ENCODE measurements at regions not wholly inside any gene's neighbourhood (a gene's known extent, or its start where the extent isn't known, plus 50 kb on each side); places are given as distances from the start of the nearest gene placed in this dataset.

DNA sequence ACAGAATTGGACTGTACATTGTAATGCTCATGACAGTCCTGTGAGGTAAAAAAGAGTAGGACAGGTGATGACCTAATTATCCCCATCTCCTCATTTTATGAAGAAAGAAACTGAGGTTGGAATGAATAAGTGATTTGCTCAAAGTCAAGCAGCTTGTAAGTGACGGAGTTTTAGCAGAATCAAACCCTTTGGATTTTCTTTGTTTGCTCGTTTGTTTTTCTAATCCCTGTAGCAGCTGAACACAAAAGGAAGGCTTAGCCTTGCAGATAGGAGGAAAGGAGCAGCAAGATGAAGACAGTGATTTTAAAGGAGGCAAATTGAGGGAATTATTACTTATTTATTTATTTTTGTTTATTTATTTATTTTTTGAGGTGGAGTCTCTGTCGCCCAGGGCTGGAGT lies 528.4 kb upstream of the AMOT start:
- TF ChIP-seq POLR2A (IDR thresholded peaks at IDR 0.05), result no peak
- TF ChIP-seq, protein P1, sequence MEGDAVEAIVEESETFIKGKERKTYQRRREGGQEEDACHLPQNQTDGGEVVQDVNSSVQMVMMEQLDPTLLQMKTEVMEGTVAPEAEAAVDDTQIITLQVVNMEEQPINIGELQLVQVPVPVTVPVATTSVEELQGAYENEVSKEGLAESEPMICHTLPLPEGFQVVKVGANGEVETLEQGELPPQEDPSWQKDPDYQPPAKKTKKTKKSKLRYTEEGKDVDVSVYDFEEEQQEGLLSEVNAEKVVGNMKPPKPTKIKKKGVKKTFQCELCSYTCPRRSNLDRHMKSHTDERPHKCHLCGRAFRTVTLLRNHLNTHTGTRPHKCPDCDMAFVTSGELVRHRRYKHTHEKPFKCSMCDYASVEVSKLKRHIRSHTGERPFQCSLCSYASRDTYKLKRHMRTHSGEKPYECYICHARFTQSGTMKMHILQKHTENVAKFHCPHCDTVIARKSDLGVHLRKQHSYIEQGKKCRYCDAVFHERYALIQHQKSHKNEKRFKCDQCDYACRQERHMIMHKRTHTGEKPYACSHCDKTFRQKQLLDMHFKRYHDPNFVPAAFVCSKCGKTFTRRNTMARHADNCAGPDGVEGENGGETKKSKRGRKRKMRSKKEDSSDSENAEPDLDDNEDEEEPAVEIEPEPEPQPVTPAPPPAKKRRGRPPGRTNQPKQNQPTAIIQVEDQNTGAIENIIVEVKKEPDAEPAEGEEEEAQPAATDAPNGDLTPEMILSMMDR (IDR thresholded peaks at IDR 0.05), result no peak
- Histone ChIP-seq H3K4me1 (no peaks in the 10 kb centered on the region), H3K27me3 (no peaks in the 10 kb centered on the region), H3K27ac (no peak overlapping the region), H3K9me3 (no peaks in the 10 kb centered on the region), H3K36me3 (no peaks in the 10 kb centered on the region), H3K4me3 (no peak overlapping the region)
- 34 to 47% methylated on average over 3 of the region's 3 CpGs for WGBS, 2 donors
- no peak for DNase-seq
- intact Hi-C loops (cut with DNase I), result no loop called here

DNA sequence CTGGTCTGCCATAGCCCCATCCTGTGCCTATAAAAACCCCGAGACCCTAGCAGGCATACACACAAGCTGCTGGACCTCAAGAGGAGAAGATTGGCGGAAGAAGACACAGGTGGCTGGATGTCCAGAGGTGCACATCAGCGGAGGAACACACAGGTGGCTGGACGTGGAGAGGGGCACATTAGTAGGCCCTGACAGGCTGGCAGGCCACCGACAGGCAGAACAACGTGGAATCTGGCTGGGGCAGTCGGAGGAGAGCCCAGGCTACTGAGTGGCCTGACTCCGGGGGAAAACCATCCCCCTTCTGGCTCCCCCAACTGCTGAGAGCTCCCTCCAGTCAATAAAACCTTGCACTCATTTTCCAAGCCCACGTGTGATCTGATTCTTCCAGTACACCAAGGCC lies 512.5 kb upstream of the AMOT start:
- intact Hi-C loops (cut with DNase I), result no loop called here
- H3K27ac ChIP-seq, result no peak overlapping the region
- TF ChIP-seq, protein P1 (IDR thresholded peaks at IDR 0.05), result no peak
- no peak for TF ChIP-seq POLR2A (IDR thresholded peaks at IDR 0.05)
- no peaks in the 10 kb centered on the region for H3K4me1 ChIP-seq
- WGBS, 2 donors, result 69 to 81% methylated on average over 7 of the region's 9 CpGs
- H3K36me3 ChIP-seq, result no peaks in the 10 kb centered on the region
- no peaks in the 10 kb centered on the region for H3K9me3 ChIP-seq
- H3K27me3 ChIP-seq, result no peaks in the 10 kb centered on the region
- DNase-seq, result no peak
- no peak overlapping the region for H3K4me3 ChIP-seq

DNA sequence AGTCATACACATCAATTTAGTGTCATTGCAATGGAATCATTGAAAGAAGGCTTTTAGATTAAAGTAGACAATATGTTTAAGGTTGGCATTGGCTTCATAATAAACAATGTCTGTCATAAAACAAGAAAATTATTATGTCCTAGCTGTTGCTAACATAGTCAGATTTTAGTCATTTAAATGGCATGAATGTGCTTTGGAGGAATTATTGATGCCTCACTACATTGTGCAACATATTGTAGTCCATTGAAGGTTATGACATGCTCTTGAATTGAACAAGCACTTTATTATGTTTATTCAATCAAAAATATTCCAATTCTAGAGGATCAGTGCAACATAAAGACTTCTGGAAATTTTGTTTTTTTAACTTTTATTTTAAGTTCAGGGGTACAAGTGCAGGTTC lies 489.8 kb upstream of the AMOT start:
- TF ChIP-seq, protein P1 (IDR thresholded peaks at IDR 0.05), result no peak
- no peak for TF ChIP-seq POLR2A (IDR thresholded peaks at IDR 0.05)
- no peaks in the 10 kb centered on the region for H3K9me3 ChIP-seq
- DNase-seq, result no peak
- no peak overlapping the region for H3K4me3 ChIP-seq
- no peaks in the 10 kb centered on the region for H3K36me3 ChIP-seq
- H3K4me1 ChIP-seq, result no peaks in the 10 kb centered on the region
- intact Hi-C loops (cut with DNase I), result no loop called here
- H3K27me3 ChIP-seq, result no peaks in the 10 kb centered on the region
- no peak overlapping the region for H3K27ac ChIP-seq

DNA sequence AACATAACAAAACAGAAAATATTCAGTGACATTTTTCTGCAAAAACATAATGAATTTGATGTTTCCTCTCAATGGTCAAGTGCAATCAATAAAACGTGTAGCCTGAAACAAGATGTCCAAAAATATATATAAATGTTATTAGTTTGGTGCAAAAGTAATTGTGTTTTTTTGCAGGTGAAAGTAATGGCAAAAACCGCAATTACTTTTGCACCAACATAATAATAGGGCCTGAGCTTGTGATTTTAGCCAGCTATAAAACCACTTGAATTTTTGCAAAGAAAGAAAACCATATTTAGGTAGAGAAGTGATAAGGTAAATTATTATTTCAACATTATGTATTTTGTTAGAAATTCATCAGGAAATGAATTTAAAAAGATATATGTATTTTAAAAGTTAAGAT lies 475.3 kb upstream of the AMOT start:
- TF ChIP-seq POLR2A (IDR thresholded peaks at IDR 0.05), result no peak
- TF ChIP-seq, protein P1 (IDR thresholded peaks at IDR 0.05), result no peak
- Histone ChIP-seq H3K4me1 (no peaks in the 10 kb centered on the region), H3K9me3 (no peaks in the 10 kb centered on the region), H3K36me3 (no peaks in the 10 kb centered on the region), H3K4me3 (no peak overlapping the region), H3K27me3 (no peaks in the 10 kb centered on the region), H3K27ac (no peak overlapping the region)
- intact Hi-C loops (cut with DNase I), result no loop called here
- 38 to 49% methylated on average over 2 of the region's 2 CpGs for WGBS, 2 donors
- DNase-seq, result no peak

DNA sequence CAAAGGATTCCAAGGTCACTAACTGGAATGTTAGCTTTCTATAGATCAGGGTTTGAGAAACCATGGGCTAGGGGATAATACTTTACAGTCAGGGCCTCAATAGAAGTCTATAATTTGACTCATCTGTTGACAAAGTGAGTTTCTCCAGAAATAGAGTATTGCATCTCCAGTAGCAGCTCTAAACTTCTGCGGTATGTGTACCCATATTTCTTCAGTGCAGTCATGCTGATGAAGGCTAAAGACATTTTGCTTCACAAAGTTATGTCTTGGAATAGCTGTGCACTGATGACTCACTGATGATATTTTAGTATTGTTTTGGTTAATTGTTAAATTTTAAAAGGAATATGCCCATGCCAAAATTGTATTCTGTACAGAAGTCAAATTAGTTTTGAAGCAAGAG lies 464.9 kb upstream of the AMOT start:
- intact Hi-C loops (cut with DNase I), result no loop called here
- H3K36me3 ChIP-seq, result no peaks in the 10 kb centered on the region
- TF ChIP-seq POLR2A (IDR thresholded peaks at IDR 0.05), result no peak
- TF ChIP-seq, protein P1 (IDR thresholded peaks at IDR 0.05), result no peak
- no peak overlapping the region for H3K27ac ChIP-seq
- no peak for DNase-seq
- H3K9me3 ChIP-seq, result no peaks in the 10 kb centered on the region
- no peak overlapping the region for H3K4me3 ChIP-seq
- WGBS, 2 donors, result 86% methylated on average over 1 of the region's 1 CpG; no CpG with 5 or more reads in 1 of the 2 donors
- no peaks in the 10 kb centered on the region for H3K27me3 ChIP-seq
- no peaks in the 10 kb centered on the region for H3K4me1 ChIP-seq

Measured in esophagus squamous epithelium (tissue), 5 donors.